Progenitor cell of endocrine pancreas (in vitro differentiated cells): ENCODE measurements at regions not wholly inside any gene's neighbourhood (a gene's known extent, or its start where the extent isn't known, plus 50 kb on each side); places are given as distances from the start of the nearest gene placed in this dataset.

Experiments used
- DNase-seq: peaks from one replicate; pipeline ENCODE4 v3.0.0; 2021; ENCODE audit warnings: low spot score; ENCODE audit not compliant: unreplicated experiment
- H3K27ac Mint-ChIP-seq: 2 replicates; pipeline ENCODE4 v1.8.0; 2021; ENCODE audit warnings: mild to moderate bottlenecking, moderate library complexity, mixed read lengths
- H3K27me3 Mint-ChIP-seq: 2 replicates; pipeline ENCODE4 v1.8.0; 2021; ENCODE audit warnings: mixed read lengths
- H3K36me3 Mint-ChIP-seq: 2 replicates; pipeline ENCODE4 v1.8.0; 2022; ENCODE audit warnings: mixed read lengths; ENCODE audit not compliant: insufficient read depth
- H3K4me1 Mint-ChIP-seq: 2 replicates; pipeline ENCODE4 v1.8.0; 2021; ENCODE audit warnings: low read depth, mixed read lengths
- H3K4me3 Mint-ChIP-seq: 2 replicates; pipeline ENCODE4 v1.8.0; 2021; ENCODE audit warnings: low read depth, mild to moderate bottlenecking, moderate library complexity, mixed read lengths
- H3K9me3 Mint-ChIP-seq: 2 replicates; pipeline ENCODE4 v1.8.0; 2021; ENCODE audit warnings: low read depth, mixed read lengths
- CTCF ChIP-seq: fragments of 200-600 bp; sonication (generic); IDR thresholded peaks from one replicate; pipeline ENCODE4 v1.5.0; 2021; ENCODE audit warnings: antibody characterized with exemption, mild to moderate bottlenecking; ENCODE audit not compliant: unreplicated experiment

GRCh38 chrX:9390693-9391368 is 74.0 kb upstream of the TBL1X start:
- no peaks in the 10 kb centered on the region for H3K27me3 Mint-ChIP-seq
- H3K4me3 Mint-ChIP-seq = no peak overlapping the region
- no peak overlapping the region for H3K27ac Mint-ChIP-seq
- H3K4me1 Mint-ChIP-seq = no peaks in the 10 kb centered on the region
- no peak for TF ChIP-seq CTCF
- no peaks in the 10 kb centered on the region for H3K36me3 Mint-ChIP-seq
- H3K9me3 Mint-ChIP-seq = peaks cover 20% of the 10 kb centered on the region
- DNase-seq = no peak

GRCh38 chrX:9392445-9392844 is 72.4 kb upstream of the TBL1X start:
- no peaks in the 10 kb centered on the region for H3K27me3 Mint-ChIP-seq
- H3K4me3 Mint-ChIP-seq = no peak overlapping the region
- no peaks in the 10 kb centered on the region for H3K36me3 Mint-ChIP-seq
- DNase-seq = no peak
- H3K27ac Mint-ChIP-seq = no peak overlapping the region
- TF ChIP-seq CTCF = no peak
- peaks cover 8% of the 10 kb centered on the region for H3K4me1 Mint-ChIP-seq
- peaks cover 24% of the 10 kb centered on the region for H3K9me3 Mint-ChIP-seq

GRCh38 chrX:9393571-9393970 is 71.3 kb upstream of the TBL1X start:
- no peak for DNase-seq
- no peaks in the 10 kb centered on the region for H3K36me3 Mint-ChIP-seq
- H3K9me3 Mint-ChIP-seq = peaks cover 20% of the 10 kb centered on the region
- no peak overlapping the region for H3K4me3 Mint-ChIP-seq
- H3K4me1 Mint-ChIP-seq = peaks cover 8% of the 10 kb centered on the region
- H3K27ac Mint-ChIP-seq = no peak overlapping the region
- no peaks in the 10 kb centered on the region for H3K27me3 Mint-ChIP-seq
- no peak for TF ChIP-seq CTCF

GRCh38 chrX:9394212-9394611 is 70.6 kb upstream of the TBL1X start:
- no peak overlapping the region for H3K4me3 Mint-ChIP-seq
- no peak overlapping the region for H3K27ac Mint-ChIP-seq
- no peaks in the 10 kb centered on the region for H3K27me3 Mint-ChIP-seq
- TF ChIP-seq CTCF = no peak
- no peak for DNase-seq
- peaks cover 8% of the 10 kb centered on the region for H3K4me1 Mint-ChIP-seq
- H3K36me3 Mint-ChIP-seq = no peaks in the 10 kb centered on the region
- peaks cover 22% of the 10 kb centered on the region for H3K9me3 Mint-ChIP-seq

GRCh38 chrX:9396930-9397329 is 67.9 kb upstream of the TBL1X start:
- H3K27ac Mint-ChIP-seq = peak overlapping the region; percentile 33
- no peaks in the 10 kb centered on the region for H3K27me3 Mint-ChIP-seq
- DNase-seq = no peak
- H3K9me3 Mint-ChIP-seq = peaks cover 15% of the 10 kb centered on the region
- peaks cover 8% of the 10 kb centered on the region for H3K4me1 Mint-ChIP-seq
- H3K36me3 Mint-ChIP-seq = no peaks in the 10 kb centered on the region
- no peak for TF ChIP-seq CTCF
- no peak overlapping the region for H3K4me3 Mint-ChIP-seq
